Breast epithelium (tissue), 4 donors: ENCODE measurements at regions not wholly inside any gene's neighbourhood (a gene's known extent, or its start where the extent isn't known, plus 50 kb on each side); places are given as distances from the start of the nearest gene placed in this dataset.

Experiments used
- DNase-seq, 2 donors: peaks; one replicate each; pipeline ENCODE4 v3.0.0-alpha.2; 2019; ENCODE audit warnings: low spot score in 2 of 2
- H3K27ac ChIP-seq, 2 donors: fragments of 200-600 bp; sonication (generic) in 1 of 2; one replicate each; pipeline ENCODE4 v1.5.1; 2016 to 2019; ENCODE audit warnings: mild to moderate bottlenecking in 1 of 2
- H3K27me3 ChIP-seq, 2 donors: fragments of 200-600 bp; sonication (generic) in 1 of 2; one replicate each; pipeline versions ENCODE4 v1.5.1 to v1.6.0; 2017 to 2019; ENCODE audit warnings: control low read depth in 1 of 2, mild to moderate bottlenecking in 1 of 2
- H3K36me3 ChIP-seq: fragments of 200-600 bp; one replicate; pipeline ENCODE4 v1.5.1; 2019
- H3K4me1 ChIP-seq, 2 donors: fragments of 200-600 bp; sonication (generic); one replicate each; pipeline ENCODE4 v1.5.1; 2016 to 2019; ENCODE audit warnings: control low read depth in 1 of 2
- H3K4me3 ChIP-seq, 3 donors: fragments of 200-600 bp; sonication (generic); 1 replicate in 2 of 3; 2 replicates in 1 of 3; pipeline ENCODE4 v1.5.1; 2016 to 2019; ENCODE audit warnings: mild to moderate bottlenecking in 3 of 3, moderate library complexity in 2 of 3
- H3K9me3 ChIP-seq, 2 donors: fragments of 200-600 bp; sonication (generic) in 1 of 2; one replicate each; pipeline ENCODE4 v1.5.1; 2016 to 2019; ENCODE audit warnings: control low read depth in 1 of 2
- POLR2A ChIP-seq: fragments of 450-650 bp; IDR thresholded peaks from one replicate; pipeline ENCODE4 v1.6.1; 2016; ENCODE audit warnings: antibody characterized with exemption, mild to moderate bottlenecking, moderate library complexity
- POLR2AphosphoS5 ChIP-seq, 3 donors: sonication (generic); formaldehyde crosslinking; IDR thresholded peaks; one replicate each; pipeline ENCODE4 v1.6.1; 2017; ENCODE audit warnings: antibody characterized with exemption in 3 of 3
- intact Hi-C: fragments of 100-400 bp; cut with DNase I; formaldehyde crosslinking; loops from one replicate; pipeline ENCODE4 v1.15.1; 2023; ENCODE audit warnings: low total_unique reads
- TF ChIP-seq, protein P1 (sequence below), 3 donors: fragments of 450-650 bp; IDR thresholded peaks; one replicate each; pipeline ENCODE4 v1.5.1; 2016 to 2017; ENCODE audit warnings: antibody characterized with exemption in 3 of 3, mild to moderate bottlenecking in 3 of 3, moderate library complexity in 3 of 3

DNA sequence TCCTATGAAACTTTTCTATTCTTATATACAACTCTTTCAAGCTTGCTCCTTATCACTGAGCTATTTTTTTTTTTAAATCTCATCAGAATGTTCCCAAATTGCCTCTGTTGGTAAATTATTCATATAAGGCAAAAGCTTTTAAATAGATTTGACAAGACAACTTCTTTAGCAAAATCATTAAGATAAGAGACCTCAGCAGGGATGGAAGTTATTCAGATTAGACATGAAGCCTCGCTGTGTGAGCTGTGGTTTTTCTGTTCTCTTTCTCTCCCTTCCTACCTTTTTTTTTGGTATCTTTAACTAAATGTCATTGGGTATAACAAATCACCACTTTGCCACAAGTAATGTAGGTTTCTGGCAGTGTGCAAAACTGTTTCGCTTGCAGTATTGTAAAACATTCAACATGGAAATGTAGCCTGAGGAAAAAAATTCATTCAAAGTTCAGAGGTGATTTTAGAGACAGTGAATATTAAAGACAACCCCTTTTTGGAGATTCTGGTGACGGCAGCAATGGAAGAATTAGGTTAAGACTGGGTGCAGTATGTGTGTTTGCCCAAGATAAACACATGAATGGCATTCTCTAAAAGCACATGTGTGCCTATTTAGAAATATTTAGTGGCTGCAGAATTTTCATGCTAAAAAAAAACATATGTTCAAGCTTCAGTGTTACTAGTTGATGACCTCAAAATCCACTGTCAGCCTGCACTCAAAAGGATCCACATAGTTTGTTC lies 467.1 kb downstream of the ZNF608 start:
- Histone ChIP-seq H3K36me3 (no peaks in the 10 kb centered on the region), H3K4me3 (no peak overlapping the region), H3K27me3 (no peaks in the 10 kb centered on the region), H3K4me1 (no peaks in the 10 kb centered on the region), H3K27ac (no peak overlapping the region), H3K9me3 (no peaks in the 10 kb centered on the region)
- intact Hi-C loops = no loop called here
- TF ChIP-seq, protein P1, sequence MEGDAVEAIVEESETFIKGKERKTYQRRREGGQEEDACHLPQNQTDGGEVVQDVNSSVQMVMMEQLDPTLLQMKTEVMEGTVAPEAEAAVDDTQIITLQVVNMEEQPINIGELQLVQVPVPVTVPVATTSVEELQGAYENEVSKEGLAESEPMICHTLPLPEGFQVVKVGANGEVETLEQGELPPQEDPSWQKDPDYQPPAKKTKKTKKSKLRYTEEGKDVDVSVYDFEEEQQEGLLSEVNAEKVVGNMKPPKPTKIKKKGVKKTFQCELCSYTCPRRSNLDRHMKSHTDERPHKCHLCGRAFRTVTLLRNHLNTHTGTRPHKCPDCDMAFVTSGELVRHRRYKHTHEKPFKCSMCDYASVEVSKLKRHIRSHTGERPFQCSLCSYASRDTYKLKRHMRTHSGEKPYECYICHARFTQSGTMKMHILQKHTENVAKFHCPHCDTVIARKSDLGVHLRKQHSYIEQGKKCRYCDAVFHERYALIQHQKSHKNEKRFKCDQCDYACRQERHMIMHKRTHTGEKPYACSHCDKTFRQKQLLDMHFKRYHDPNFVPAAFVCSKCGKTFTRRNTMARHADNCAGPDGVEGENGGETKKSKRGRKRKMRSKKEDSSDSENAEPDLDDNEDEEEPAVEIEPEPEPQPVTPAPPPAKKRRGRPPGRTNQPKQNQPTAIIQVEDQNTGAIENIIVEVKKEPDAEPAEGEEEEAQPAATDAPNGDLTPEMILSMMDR (IDR thresholded peaks at IDR 0.05) = no peak
- no peak for TF ChIP-seq POLR2AphosphoS5 (IDR thresholded peaks at IDR 0.05)
- DNase-seq = no peak

DNA sequence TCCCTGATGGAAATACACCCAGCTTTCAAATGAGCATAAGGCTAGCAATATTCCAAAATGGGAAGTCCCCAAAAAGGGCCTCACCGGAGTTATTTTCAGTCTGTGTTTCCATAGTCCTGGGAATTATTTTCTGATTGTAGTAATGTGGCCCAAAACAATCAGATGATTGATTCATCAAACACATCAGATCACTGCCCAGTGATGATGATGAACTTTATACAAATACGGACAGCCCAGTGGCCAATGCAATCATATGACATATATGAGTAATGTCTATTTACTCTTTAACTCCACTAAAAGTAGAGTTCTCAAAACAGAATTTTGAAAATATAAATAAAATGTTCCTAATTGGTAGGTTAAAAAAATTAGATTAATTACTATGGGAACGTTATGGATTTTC lies 467.8 kb downstream of the ZNF608 start:
- Histone ChIP-seq H3K27ac (no peak overlapping the region), H3K27me3 (no peaks in the 10 kb centered on the region), H3K9me3 (no peaks in the 10 kb centered on the region), H3K4me3 (no peak overlapping the region), H3K36me3 (no peaks in the 10 kb centered on the region), H3K4me1 (no peaks in the 10 kb centered on the region)
- DNase-seq = no peak
- no peak for TF ChIP-seq POLR2A
- no peak for TF ChIP-seq POLR2AphosphoS5 (IDR thresholded peaks at IDR 0.05)
- TF ChIP-seq, protein P1 (IDR thresholded peaks at IDR 0.05) = no peak
- intact Hi-C loops = no loop called here

DNA sequence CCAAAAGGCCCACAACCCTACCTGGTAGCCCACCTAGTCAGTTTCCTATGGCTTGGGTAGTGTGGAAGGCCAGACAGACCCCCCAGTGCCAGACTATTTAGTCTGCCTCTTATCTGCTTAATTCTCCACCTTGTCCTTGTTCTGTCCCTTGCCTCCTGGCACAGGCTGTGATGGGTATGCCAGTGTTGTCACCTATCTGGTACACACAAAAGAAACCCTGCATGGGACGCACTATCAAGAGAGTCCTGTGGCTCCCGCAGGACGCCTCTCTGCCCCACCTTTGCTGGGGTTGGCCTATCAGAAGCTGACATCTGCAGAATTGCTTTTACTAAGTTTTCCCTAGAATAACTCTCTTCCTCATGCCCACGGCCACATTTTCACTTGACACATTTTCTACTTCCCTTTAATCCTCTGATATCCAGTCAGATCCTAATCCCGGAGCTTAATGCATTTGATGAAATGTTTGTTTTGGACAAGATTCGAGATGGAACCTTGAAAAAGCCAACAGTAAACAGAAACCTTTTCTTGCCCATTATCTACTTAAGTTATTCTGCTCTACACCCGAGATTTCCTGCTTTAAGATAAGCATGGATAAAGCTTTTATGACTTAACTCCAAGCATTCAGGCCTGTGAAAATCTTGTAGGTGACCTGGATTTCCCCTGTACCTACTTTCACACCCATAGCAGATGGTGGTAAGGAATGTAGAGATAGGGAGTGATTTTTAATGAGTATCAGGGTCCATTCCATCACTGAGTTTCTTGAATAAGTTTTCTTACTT lies 468.5 kb downstream of the ZNF608 start:
- no peaks in the 10 kb centered on the region for H3K9me3 ChIP-seq
- H3K4me3 ChIP-seq = no peak overlapping the region
- H3K27ac ChIP-seq = no peak overlapping the region
- TF ChIP-seq POLR2A = no peak
- no peak for TF ChIP-seq POLR2AphosphoS5 (IDR thresholded peaks at IDR 0.05)
- TF ChIP-seq, protein P1 (IDR thresholded peaks at IDR 0.05) = no peak
- no peaks in the 10 kb centered on the region for H3K36me3 ChIP-seq
- H3K27me3 ChIP-seq = no peaks in the 10 kb centered on the region
- no peaks in the 10 kb centered on the region for H3K4me1 ChIP-seq
- no peak for DNase-seq
- intact Hi-C loops = no loop called here

DNA sequence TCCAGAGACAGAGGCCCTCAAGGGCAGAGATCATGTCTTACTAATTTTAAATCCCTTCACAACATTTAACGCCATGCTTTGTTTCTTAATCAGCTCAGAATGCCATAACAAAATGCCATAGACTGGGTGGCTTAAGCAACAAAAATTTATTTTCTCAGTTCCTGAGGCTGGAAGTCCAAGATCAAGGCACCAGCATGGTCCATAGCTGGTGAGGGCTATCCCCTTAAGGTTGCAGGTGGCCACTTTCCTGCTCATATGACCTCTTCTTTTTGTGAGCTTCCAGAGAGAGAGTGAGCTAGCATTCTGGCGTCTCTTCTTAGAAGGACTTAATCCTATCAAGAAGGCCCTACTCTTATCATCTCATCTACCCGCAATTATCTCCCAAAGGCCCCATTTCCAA lies 470.3 kb downstream of the ZNF608 start:
- TF ChIP-seq POLR2A (no peak), POLR2AphosphoS5 (IDR thresholded peaks at IDR 0.05) (no peak)
- TF ChIP-seq, protein P1 (IDR thresholded peaks at IDR 0.05) = no peak
- Histone ChIP-seq H3K27ac (no peak overlapping the region), H3K4me3 (no peak overlapping the region), H3K36me3 (no peaks in the 10 kb centered on the region), H3K27me3 (no peaks in the 10 kb centered on the region), H3K4me1 (no peaks in the 10 kb centered on the region), H3K9me3 (no peaks in the 10 kb centered on the region)
- intact Hi-C loops = no loop called here
- no peak for DNase-seq

DNA sequence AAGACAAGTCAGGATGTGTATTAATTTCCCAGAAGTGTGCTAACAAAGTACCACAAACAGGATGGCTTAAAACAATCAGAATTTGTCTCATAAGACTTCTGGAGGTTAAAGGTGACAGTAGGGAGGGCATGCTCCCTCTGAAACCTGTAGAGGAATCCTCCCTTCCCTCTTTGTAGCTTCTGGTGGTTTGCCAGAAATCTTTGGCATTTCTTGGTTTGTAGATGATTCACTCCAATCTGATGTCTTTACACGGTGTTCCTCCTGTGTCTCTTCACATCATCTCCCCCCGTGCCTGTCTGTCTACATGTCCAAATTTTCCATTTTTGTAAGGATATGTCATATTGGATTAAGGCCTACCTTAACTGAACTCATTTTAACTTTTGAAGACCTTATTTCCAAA lies 471.5 kb downstream of the ZNF608 start:
- no peak for DNase-seq

More for the DNA sequence above, 471.5 kb downstream of the ZNF608 start:
- Histone ChIP-seq H3K4me1 (no peaks in the 10 kb centered on the region), H3K36me3 (no peaks in the 10 kb centered on the region), H3K27me3 (no peaks in the 10 kb centered on the region), H3K9me3 (no peaks in the 10 kb centered on the region), H3K27ac (no peak overlapping the region), H3K4me3 (no peak overlapping the region)
- intact Hi-C loops = no loop called here
- TF ChIP-seq POLR2AphosphoS5 (IDR thresholded peaks at IDR 0.05) = no peak
- TF ChIP-seq, protein P1 (IDR thresholded peaks at IDR 0.05) = no peak
